MG63 (cell line): ENCODE measurements at regions not wholly inside any gene's neighbourhood (a gene's known extent, or its start where the extent isn't known, plus 50 kb on each side); places are given as distances from the start of the nearest gene placed in this dataset.
"Not testable (repeated sequence)": the region's sequence is repeated elsewhere in the genome, so short reads cannot be mapped to it uniquely, and the experiment has no call there.

Experiments used
- DNase-seq: peaks from one replicate; pipeline ENCODE4 v3.0.0-alpha.2; 2020
- H3K27me3 ChIP-seq: fragments of 250-450 bp; sonication (Bioruptor Pico); 2 replicates; pipeline ENCODE4 v1.5.1; 2020; ENCODE audit warnings: mild to moderate bottlenecking, moderate library complexity
- H3K36me3 ChIP-seq: fragments of 250-450 bp; sonication (Bioruptor Pico); 2 replicates; pipeline ENCODE4 v1.5.1; 2020; ENCODE audit warnings: mild to moderate bottlenecking, moderate library complexity
- H3K4me3 ChIP-seq: fragments of 250-450 bp; sonication (Bioruptor Pico); 2 replicates; pipeline ENCODE4 v1.5.1; 2020; ENCODE audit warnings: mild to moderate bottlenecking, moderate library complexity
- H3K9me3 ChIP-seq: fragments of 250-450 bp; sonication (Bioruptor Pico); 2 replicates; pipeline ENCODE4 v1.5.1; 2020; ENCODE audit warnings: mild to moderate bottlenecking, moderate library complexity

GRCh38 chr16:26441178-26441577, 625.5 kb upstream of the C16orf82 start:
- H3K9me3 ChIP-seq, result no peaks in the 10 kb centered on the region
- no peaks in the 10 kb centered on the region for H3K36me3 ChIP-seq
- H3K4me3 ChIP-seq, result no peak overlapping the region
- H3K27me3 ChIP-seq, result no peaks in the 10 kb centered on the region
- DNase-seq, result no peak

GRCh38 chr16:26442321-26442720, 624.4 kb upstream of the C16orf82 start:
- Histone ChIP-seq H3K4me3 (no peak overlapping the region), H3K27me3 (no peaks in the 10 kb centered on the region), H3K36me3 (no peaks in the 10 kb centered on the region), H3K9me3 (no peaks in the 10 kb centered on the region)
- DNase-seq, result no peak

GRCh38 chr16:26447570-26447969, 619.2 kb upstream of the C16orf82 start:
- DNase-seq, result no peak

GRCh38 chr16:26453215-26453614, 613.5 kb upstream of the C16orf82 start:
- Histone ChIP-seq H3K36me3 (no peaks in the 10 kb centered on the region), H3K4me3 (no peak overlapping the region), H3K27me3 (no peaks in the 10 kb centered on the region), H3K9me3 (peaks cover 6% of the 10 kb centered on the region; the same call in 1 of the 2 replicates)
- DNase-seq, result no peak

More at GRCh38 chr16:26447570-26447969, 619.2 kb upstream of the C16orf82 start:
- no peaks in the 10 kb centered on the region for H3K27me3 ChIP-seq
- H3K36me3 ChIP-seq, result no peaks in the 10 kb centered on the region
- no peaks in the 10 kb centered on the region for H3K9me3 ChIP-seq
- H3K4me3 ChIP-seq, result no peak overlapping the region

- Histone ChIP-seq H3K4me3 (no peak overlapping the region), H3K27me3 (no peaks in the 10 kb centered on the region), H3K36me3 (no peaks in the 10 kb centered on the region), H3K9me3 (peaks cover 6% of the 10 kb centered on the region; the same call in 1 of the 2 replicates)
- no peak for DNase-seq
Measured at GRCh38 chr16:26454102-26454501, 612.6 kb upstream of the C16orf82 start.

GRCh38 chr16:26456074-26456473, 610.7 kb upstream of the C16orf82 start:
- H3K4me3 ChIP-seq, result no peak overlapping the region
- no peak for DNase-seq
- no peaks in the 10 kb centered on the region for H3K36me3 ChIP-seq
- peaks cover 6% of the 10 kb centered on the region; the same call in 1 of the 2 replicates for H3K9me3 ChIP-seq
- H3K27me3 ChIP-seq, result no peaks in the 10 kb centered on the region

GRCh38 chr16:26457095-26457494, 609.6 kb upstream of the C16orf82 start:
- H3K36me3 ChIP-seq, result no peaks in the 10 kb centered on the region
- H3K4me3 ChIP-seq, result no peak overlapping the region
- no peak for DNase-seq
- H3K27me3 ChIP-seq, result no peaks in the 10 kb centered on the region
- peaks cover 6% of the 10 kb centered on the region; the same call in 1 of the 2 replicates for H3K9me3 ChIP-seq

- Histone ChIP-seq H3K4me3 (no peak overlapping the region), H3K9me3 (peaks cover 5% of the 10 kb centered on the region; the same call in 1 of the 2 replicates), H3K36me3 (no peaks in the 10 kb centered on the region), H3K27me3 (no peaks in the 10 kb centered on the region)
- no peak for DNase-seq
Measured at GRCh38 chr16:26457882-26458281, 608.8 kb upstream of the C16orf82 start.

- no peak for DNase-seq
- Histone ChIP-seq H3K4me3 (no peak overlapping the region), H3K9me3 (no peaks in the 10 kb centered on the region), H3K27me3 (peaks cover 2% of the 10 kb centered on the region; the same call in 1 of the 2 replicates), H3K36me3 (no peaks in the 10 kb centered on the region)
Measured at GRCh38 chr16:26464576-26465266, 602.0 kb upstream of the C16orf82 start.

GRCh38 chr16:26474405-26474804, 592.3 kb upstream of the C16orf82 start:
- DNase-seq, H3K36me3 ChIP-seq, H3K27me3 ChIP-seq, H3K4me3 ChIP-seq, H3K9me3 ChIP-seq: not testable (repeated sequence)

- no peak for DNase-seq
- H3K36me3 ChIP-seq, result no peaks in the 10 kb centered on the region
- H3K27me3 ChIP-seq, result no peaks in the 10 kb centered on the region
- H3K9me3 ChIP-seq, result peaks cover 4% of the 10 kb centered on the region; the same call in 1 of the 2 replicates
- no peak overlapping the region for H3K4me3 ChIP-seq
Measured at GRCh38 chr16:26475596-26475995, 591.1 kb upstream of the C16orf82 start.

GRCh38 chr16:26491101-26491670, 575.5 kb upstream of the C16orf82 start:
- no peak overlapping the region for H3K4me3 ChIP-seq
- H3K27me3 ChIP-seq, result peaks cover 2% of the 10 kb centered on the region
- no peaks in the 10 kb centered on the region for H3K36me3 ChIP-seq
- no peaks in the 10 kb centered on the region for H3K9me3 ChIP-seq
- no peak for DNase-seq

- H3K36me3 ChIP-seq, result no peaks in the 10 kb centered on the region
- H3K27me3 ChIP-seq, result peaks cover 2% of the 10 kb centered on the region
- no peak for DNase-seq
- H3K4me3 ChIP-seq, result no peak overlapping the region
- no peaks in the 10 kb centered on the region for H3K9me3 ChIP-seq
Measured at GRCh38 chr16:26491962-26492361, 574.8 kb upstream of the C16orf82 start.

- Histone ChIP-seq H3K36me3 (no peaks in the 10 kb centered on the region), H3K4me3 (no peak overlapping the region), H3K27me3 (peaks cover 2% of the 10 kb centered on the region; the same call in 1 of the 2 replicates), H3K9me3 (no peaks in the 10 kb centered on the region)
- no peak for DNase-seq
Measured at GRCh38 chr16:26493751-26494150, 573.0 kb upstream of the C16orf82 start.

- no peak overlapping the region for H3K4me3 ChIP-seq
- H3K9me3 ChIP-seq, result no peaks in the 10 kb centered on the region
- H3K27me3 ChIP-seq, result no peaks in the 10 kb centered on the region
- no peaks in the 10 kb centered on the region for H3K36me3 ChIP-seq
- DNase-seq, result no peak
Measured at GRCh38 chr16:26497896-26498295, 568.8 kb upstream of the C16orf82 start.

GRCh38 chr16:26500326-26500725, 566.4 kb upstream of the C16orf82 start:
- DNase-seq, result no peak
- H3K27me3 ChIP-seq, result no peaks in the 10 kb centered on the region

GRCh38 chr16:26505496-26505895, 561.2 kb upstream of the C16orf82 start:
- no peaks in the 10 kb centered on the region for H3K9me3 ChIP-seq
- H3K4me3 ChIP-seq, result no peak overlapping the region
- H3K36me3 ChIP-seq, result no peaks in the 10 kb centered on the region
- no peak for DNase-seq
- H3K27me3 ChIP-seq, result no peaks in the 10 kb centered on the region

More at GRCh38 chr16:26500326-26500725, 566.4 kb upstream of the C16orf82 start:
- Histone ChIP-seq H3K36me3 (no peaks in the 10 kb centered on the region), H3K9me3 (no peaks in the 10 kb centered on the region), H3K4me3 (no peak overlapping the region)

- DNase-seq, H3K4me3 ChIP-seq, H3K27me3 ChIP-seq, H3K36me3 ChIP-seq, H3K9me3 ChIP-seq: not testable (repeated sequence)
Measured at GRCh38 chr16:26508946-26509345, 557.8 kb upstream of the C16orf82 start.
